HG03139 (cell line): ENCODE measurements at regions not wholly inside any gene's neighbourhood (a gene's known extent, or its start where the extent isn't known, plus 50 kb on each side); places are given as distances from the start of the nearest gene placed in this dataset.
"Not testable (repeated sequence)": the region's sequence is repeated elsewhere in the genome, so short reads cannot be mapped to it uniquely, and the experiment has no call there.

Source experiments
- ATAC-seq: cut with Tn5 transposase; IDR thresholded peaks from one replicate; pipeline ENCODE4 v1.9.1; 2021; ENCODE audit not compliant: unreplicated experiment

GRCh38 chr20:53819973-53820451 lies 226.4 kb upstream of the ZNF217 start:
- no peak for ATAC-seq

DNA sequence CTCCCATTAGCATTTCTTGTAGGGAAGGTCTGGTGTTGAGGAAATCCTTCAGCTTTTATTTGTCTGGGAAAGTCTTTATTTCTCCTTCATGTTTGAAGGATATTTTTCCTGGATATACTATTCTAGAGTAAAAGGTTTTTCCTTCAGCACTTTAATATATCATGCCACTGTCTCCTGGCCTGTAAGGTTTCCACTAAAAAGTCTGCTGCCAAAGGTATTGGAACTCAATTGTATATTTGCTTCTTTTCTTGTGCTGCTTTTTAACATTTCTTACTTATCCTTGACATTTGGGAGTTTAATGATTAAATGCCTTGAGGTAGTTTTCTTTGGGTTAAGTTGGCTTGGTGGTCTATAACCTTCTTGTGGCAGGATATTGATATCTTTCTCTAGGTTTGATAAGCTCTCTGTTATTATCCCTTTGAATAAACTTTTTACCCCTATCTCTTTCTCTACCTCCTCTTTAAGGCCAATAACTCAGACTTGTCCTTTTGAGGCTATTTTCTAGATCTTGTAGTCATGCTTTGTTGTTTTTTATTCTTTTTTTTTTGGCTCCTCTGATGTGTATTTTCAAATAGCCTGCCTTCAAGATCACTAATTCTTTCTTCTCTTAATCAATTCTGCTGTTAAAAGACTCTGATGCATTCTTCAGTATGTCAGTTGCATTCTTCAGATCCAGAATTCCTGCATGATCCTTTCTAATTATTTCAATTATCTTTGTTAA lies 225.0 kb upstream of the ZNF217 start:
- ATAC-seq = no peak

DNA sequence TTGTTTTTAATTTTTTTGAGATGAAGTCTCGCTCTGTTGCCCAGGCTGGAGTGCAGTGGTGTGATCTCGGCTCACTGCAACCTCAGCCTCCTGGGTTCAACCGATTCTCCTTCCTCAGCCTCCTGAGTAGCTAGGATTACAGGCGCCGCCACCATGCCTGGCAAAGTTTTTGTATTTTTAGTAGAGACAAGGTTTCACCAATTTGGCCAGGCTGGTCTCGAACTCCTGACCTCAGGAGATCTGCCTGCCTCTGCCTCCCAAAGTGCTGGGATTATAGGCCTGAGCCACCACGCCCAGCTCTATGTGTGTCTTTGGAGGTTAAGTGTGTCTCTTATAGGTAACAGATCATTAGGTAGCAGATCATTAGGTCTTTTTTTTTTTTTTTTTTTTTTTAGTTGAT lies 223.9 kb upstream of the ZNF217 start:
- not testable (repeated sequence) for ATAC-seq

DNA sequence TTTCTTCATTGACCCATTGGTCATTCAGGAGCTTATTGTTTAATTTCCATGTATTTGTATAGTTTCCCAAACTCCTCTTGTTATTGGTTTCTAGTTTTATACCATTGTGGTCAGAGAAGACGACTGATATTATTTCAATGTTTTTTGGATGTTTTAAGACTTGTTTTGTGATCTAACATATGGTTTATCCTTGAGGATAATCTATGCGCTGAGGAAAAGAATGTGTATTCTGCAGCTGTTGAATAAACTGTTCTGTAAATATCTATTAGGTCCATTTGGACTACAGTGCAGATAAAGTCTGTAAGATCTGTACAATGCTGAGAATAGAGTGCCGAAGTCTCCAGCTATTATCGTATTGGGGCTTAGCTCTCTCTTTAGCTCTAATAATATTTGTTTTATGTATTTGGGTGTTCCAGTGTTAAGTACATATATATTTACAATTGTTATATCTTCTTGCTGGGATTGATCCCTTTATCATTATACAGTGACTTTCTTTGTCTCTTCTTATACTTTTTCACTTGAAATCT lies 223.3 kb upstream of the ZNF217 start:
- ATAC-seq = no peak

DNA sequence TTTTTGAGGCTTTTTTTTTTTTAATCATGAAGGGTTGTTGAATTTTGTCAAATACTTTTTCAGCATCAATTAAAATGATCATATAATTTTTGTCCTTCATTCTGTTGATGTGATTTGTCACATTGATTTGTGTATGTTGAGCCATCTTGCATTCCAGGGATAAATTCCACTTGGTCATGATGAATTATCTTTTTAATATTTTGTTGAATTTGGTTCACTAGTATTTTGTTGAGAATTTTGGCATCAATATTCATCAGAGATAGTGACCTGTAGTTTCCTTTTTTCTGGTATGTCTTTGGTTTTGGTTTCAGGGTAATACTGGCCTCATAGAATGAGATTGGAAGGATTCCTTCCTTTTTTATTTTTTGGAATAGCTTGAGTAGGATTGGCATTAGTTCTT lies 221.9 kb upstream of the ZNF217 start:
- ATAC-seq = no peak

DNA sequence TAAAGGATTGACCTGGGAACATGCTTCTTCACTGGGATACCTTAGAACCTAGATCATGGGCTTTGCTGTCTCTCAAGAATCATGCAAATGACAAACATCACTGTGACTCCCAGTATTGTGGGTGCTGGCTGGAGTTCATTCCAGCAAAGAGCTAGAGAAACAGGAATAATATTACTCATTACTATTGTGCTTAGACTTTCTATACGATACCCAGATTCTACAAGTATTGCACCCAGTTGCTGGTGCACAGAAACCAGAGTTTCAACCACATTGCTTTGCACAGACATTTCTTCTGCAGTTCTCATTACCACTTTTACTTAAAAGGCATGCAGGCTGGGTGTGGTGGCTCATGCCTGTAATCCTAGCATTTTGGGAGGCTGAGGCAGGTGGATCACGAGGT lies 220.4 kb upstream of the ZNF217 start:
- no peak for ATAC-seq

DNA sequence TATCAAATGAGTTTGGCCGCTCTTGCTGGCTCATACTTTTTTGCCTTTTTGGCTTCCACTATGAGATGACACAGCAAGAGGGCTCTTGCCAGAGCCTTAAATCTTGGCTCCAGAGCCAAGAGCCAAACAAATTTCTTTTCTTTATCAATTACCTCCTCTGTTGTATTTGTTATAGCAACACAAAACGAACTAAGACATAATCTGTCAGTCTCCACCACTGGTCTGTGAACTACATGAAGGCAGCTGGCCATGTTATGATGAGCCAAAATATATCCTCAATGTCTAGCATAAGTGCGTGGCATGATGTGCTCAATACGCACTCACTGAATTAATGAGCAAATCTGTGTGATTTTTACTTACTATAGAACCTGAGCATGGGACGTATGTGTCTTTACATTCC lies 220.0 kb upstream of the ZNF217 start:
- ATAC-seq = no peak

GRCh38 chr20:53811577-53811976 lies 217.9 kb upstream of the ZNF217 start:
- ATAC-seq = no peak

- ATAC-seq = no peak
Measured at GRCh38 chr20:53810661-53811355, 217.2 kb upstream of the ZNF217 start.

GRCh38 chr20:53809728-53810365 lies 216.2 kb upstream of the ZNF217 start:
- ATAC-seq = no peak

GRCh38 chr20:53809217-53809616 lies 215.6 kb upstream of the ZNF217 start:
- no peak for ATAC-seq

GRCh38 chr20:53808733-53809132 lies 215.1 kb upstream of the ZNF217 start:
- no peak for ATAC-seq

DNA sequence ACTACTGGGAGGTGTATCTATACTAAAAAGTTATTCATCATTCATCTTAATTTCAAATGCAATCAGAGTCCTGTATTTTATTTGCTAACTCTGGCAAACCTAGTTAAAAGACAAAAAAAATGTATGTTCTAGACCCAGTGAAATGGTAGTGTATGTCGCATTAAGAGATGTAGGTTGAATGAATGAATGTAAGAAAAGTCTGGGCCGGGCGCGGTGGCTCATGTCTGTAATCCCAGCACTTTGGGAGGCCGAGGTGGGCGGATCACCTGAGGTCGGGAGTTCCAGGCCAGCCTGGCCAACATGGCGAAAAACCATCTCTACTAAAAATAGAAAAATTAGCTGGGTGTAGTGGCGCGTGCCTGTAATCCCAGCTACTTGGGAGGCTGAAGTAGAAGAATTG lies 214.7 kb upstream of the ZNF217 start:
- ATAC-seq = not testable (repeated sequence)

- ATAC-seq = no peak
Measured at GRCh38 chr20:53806683-53807401, 213.2 kb upstream of the ZNF217 start.

- ATAC-seq = no peak
Measured at GRCh38 chr20:53805895-53806384, 212.3 kb upstream of the ZNF217 start.

DNA sequence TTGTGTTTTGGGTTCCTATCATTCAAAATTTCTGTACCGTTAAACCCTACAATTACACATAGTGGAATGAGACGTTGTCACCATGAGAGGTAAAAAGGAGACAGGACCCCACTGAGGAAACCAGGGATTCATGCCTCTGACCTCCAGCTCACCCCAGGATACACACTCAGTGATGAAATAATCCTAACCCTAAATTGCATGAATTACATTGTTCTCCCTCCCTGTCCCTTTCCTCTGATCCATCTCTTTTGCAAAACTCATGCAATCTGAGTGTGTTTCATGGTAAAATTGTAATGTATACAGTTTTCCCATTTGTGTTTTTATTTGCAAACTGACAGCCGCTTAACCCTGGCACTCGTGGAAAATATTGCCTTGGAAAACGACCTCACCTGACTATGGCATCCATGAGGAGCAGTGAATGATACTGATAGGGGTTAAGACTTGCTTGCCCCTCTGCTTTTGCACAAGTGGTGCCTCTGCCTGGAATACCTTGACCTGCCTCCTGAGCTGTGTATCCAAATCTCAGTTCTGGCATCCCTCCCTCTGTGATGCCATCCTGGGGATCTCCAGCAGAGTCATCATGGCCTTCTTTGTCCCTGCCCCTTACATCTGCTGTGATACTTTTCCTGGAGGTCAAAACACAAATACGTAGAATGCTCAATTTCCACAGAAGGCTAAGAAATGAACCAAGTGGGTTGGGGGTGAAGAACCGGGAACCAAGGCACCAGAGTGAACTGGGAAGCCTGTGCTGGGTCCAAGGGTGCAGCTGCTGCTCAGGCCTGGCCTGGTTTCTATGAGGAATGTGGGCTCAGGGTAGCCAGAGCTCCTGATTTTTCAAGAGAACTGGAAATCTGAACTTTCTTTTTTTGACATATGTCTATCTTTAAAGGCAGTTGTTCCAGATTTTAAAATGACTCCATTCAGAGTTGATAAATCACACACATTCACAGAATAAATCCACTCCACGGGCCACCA lies 211.6 kb upstream of the ZNF217 start:
- ATAC-seq = no peak

DNA sequence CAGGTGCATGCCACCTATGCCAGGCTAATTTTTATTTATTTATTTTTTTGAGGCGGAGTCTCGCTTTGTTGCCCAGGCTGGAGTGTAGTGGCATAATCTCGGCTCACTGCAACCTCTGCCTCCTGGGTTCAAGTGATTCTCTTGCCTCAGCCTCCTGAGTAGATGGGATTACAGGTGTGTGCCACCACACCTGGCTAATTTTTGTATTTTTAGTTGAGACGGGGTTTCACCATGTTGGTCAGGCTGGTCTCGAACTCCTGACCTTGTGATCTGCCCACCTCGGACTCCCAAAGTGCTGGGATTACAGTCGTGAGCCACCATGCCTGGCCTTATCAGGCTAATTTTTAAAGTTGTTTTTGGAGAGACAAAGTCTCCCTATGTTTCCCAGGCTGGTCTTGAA lies 210.7 kb upstream of the ZNF217 start:
- not testable (repeated sequence) for ATAC-seq

GRCh38 chr20:53803492-53804155 lies 210.0 kb upstream of the ZNF217 start:
- no peak for ATAC-seq
